HG02588 (cell line): ENCODE measurements at regions not wholly inside any gene's neighbourhood (a gene's known extent, or its start where the extent isn't known, plus 50 kb on each side); places are given as distances from the start of the nearest gene placed in this dataset.
"Not testable (repeated sequence)": the region's sequence is repeated elsewhere in the genome, so short reads cannot be mapped to it uniquely, and the experiment has no call there.

Source experiments
- ATAC-seq: cut with Tn5 transposase; IDR thresholded peaks from one replicate; pipeline ENCODE4 v1.9.1; 2021; ENCODE audit warnings: mild to moderate bottlenecking, moderate library complexity; ENCODE audit not compliant: unreplicated experiment

GRCh38 chr12:131430158-131430742, 280.6 kb upstream of the SFSWAP start:
- no peak for ATAC-seq

- ATAC-seq = not testable (repeated sequence)
Measured at GRCh38 chr12:131431126-131431655, 279.7 kb upstream of the SFSWAP start.

GRCh38 chr12:131432532-131433260, 278.2 kb upstream of the SFSWAP start:
- ATAC-seq = peak; percentile 54

- no peak for ATAC-seq
Measured at GRCh38 chr12:131434208-131435125, 276.4 kb upstream of the SFSWAP start.

- no peak for ATAC-seq
Measured at GRCh38 chr12:131436922-131437705, 273.8 kb upstream of the SFSWAP start.

- ATAC-seq = no peak
Measured at GRCh38 chr12:131437706-131438492, 273.0 kb upstream of the SFSWAP start.

GRCh38 chr12:131438493-131438835, 272.4 kb upstream of the SFSWAP start:
- ATAC-seq = not testable (repeated sequence)

GRCh38 chr12:131438881-131439280, 272.0 kb upstream of the SFSWAP start:
- no peak for ATAC-seq

GRCh38 chr12:131439752-131440151, 271.1 kb upstream of the SFSWAP start:
- not testable (repeated sequence) for ATAC-seq

- ATAC-seq = not testable (repeated sequence)
Measured at GRCh38 chr12:131440209-131441059, 270.5 kb upstream of the SFSWAP start.

- no peak for ATAC-seq
Measured at GRCh38 chr12:131441060-131441396, 269.9 kb upstream of the SFSWAP start.

GRCh38 chr12:131441638-131442336, 269.1 kb upstream of the SFSWAP start:
- ATAC-seq = no peak

- ATAC-seq = no peak
Measured at GRCh38 chr12:131442337-131442918, 268.5 kb upstream of the SFSWAP start.

- no peak for ATAC-seq
Measured at GRCh38 chr12:131443019-131444000, 267.6 kb upstream of the SFSWAP start.

- ATAC-seq = peak; percentile 9
Measured at GRCh38 chr12:131444220-131445164, 266.4 kb upstream of the SFSWAP start.
